Epithelial cell of prostate (primary cell): ENCODE measurements at regions not wholly inside any gene's neighbourhood (a gene's known extent, or its start where the extent isn't known, plus 50 kb on each side); places are given as distances from the start of the nearest gene placed in this dataset.
"Not testable (repeated sequence)": the region's sequence is repeated elsewhere in the genome, so short reads cannot be mapped to it uniquely, and the experiment has no call there.

Experiments used
- DNase-seq: peaks from one replicate; pipeline ENCODE4 v3.0.0-alpha.2; 2011; ENCODE audit warnings: low read depth, low spot score
- H3K27ac ChIP-seq: fragments of 450-650 bp; 2 replicates; pipeline ENCODE4 v1.5.1; 2017; ENCODE audit warnings: mild to moderate bottlenecking

DNA sequence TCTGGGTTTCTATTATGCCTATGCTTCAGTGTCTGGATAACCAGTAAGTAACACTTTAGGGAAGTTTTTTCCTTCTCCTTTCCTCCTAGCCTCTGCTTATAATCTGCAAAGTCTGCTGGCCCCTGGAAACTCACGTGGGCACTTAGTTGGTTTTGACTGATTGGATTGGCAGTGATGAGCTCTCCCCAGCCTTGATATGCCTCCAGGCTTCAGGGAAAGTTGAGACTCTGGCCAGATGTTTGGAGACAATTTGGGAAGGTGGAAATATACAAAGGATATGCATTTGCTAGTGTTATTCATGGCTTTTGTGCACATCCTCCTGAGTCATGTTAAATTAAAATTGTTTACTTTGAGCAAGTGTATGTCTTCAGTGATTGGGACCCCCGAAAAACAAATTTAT lies 160.2 kb upstream of the IL12B start:
- DNase-seq: no peak
- no peak overlapping the region for H3K27ac ChIP-seq

GRCh38 chr5:159493696-159494095 lies 163.4 kb upstream of the IL12B start:
- H3K27ac ChIP-seq: no peak overlapping the region
- no peak for DNase-seq

DNA sequence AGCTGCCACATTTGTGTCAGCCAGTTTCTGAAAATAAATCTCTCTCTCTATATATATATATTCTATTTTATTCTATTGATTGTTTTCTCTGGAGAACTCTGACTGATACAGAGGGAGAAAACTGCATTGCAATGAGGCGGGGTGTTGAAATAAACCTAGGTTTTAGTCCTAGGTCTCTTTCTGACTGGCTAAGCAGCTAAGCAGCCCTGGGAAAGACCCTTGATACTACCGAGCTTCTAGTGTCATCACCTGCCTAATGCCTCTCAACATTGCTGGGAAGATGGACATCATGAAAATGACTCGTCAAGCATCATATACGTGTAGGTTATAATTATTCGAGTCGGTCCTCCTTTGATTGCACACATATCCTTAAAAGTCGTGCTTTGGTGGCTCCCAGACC lies 166.5 kb upstream of the IL12B start:
- DNase-seq: no peak

DNA sequence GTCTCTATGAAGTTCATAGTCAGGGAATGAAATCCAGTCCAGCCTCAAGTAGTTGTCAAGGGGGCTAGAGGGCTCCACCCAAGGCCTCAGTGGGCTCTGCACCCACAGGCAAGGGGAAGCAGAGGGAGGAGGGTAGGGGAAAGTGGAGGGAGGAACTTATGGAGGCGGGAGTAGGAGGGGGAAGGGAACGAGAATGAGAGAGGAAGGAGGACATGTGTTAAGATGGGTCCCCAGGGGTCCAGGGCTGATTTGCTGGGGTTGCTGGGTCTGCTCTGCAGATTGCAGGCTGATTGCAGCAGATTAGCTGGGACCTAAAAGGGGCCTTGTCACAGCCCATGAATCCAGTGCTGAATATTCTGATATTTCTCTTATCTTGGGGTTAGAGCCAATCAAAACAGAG lies 166.9 kb upstream of the IL12B start:
- DNase-seq: no peak
- H3K27ac ChIP-seq: no peak overlapping the region

More for the DNA sequence above, 166.5 kb upstream of the IL12B start:
- no peak overlapping the region for H3K27ac ChIP-seq

- H3K27ac ChIP-seq: no peak overlapping the region
- no peak for DNase-seq
Observed at GRCh38 chr5:159498630-159499029, 168.3 kb upstream of the IL12B start.

GRCh38 chr5:159502116-159502515 lies 171.8 kb upstream of the IL12B start:
- not testable (repeated sequence) for H3K27ac ChIP-seq

DNA sequence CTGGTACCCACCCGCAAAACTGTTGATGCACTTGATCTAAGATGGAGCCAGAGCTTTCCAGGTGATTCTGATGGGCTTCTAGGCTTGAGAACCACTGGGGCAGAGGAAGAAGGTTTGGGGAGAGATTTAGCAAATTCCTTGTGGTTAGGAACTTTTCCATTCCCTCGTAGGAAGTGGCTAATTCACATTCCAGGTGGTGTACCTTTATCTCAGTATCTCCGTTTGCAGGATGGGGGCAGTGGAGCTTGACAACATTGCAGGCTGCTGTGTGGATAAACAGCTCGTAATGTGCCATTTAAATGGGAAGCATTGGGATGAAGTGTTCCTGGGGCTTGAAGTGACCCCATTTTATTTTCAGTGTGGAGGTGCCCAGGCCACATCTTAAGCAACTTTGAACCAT lies 172.9 kb upstream of the IL12B start:
- no peak for DNase-seq
- no peak overlapping the region for H3K27ac ChIP-seq

More at GRCh38 chr5:159502116-159502515, 171.8 kb upstream of the IL12B start:
- DNase-seq: not testable (repeated sequence)

GRCh38 chr5:159504106-159504856 lies 174.0 kb upstream of the IL12B start:
- H3K27ac ChIP-seq: no peak overlapping the region
- no peak for DNase-seq

DNA sequence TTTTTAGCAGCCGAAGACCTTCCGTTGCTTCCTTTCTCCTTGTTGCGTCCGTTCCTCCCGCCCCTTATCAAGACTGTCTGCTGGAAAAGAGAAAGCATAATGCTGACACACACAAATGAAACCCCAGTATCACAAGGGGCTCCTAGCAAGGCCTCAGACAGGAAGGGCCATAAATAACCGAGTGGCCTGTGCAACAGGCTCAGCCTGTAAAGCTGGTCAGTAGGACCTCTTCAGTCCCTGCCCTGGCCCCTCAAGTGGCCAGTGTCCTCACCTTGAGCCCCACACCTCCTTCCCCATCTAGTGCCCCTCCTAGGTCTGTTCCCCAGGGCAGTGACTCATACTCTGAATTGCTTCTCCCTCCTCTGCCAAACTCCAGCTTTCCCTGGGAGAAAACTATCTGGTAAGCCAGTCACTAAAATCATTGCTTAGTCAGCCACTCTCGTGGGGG lies 174.6 kb upstream of the IL12B start:
- DNase-seq: no peak
- no peak overlapping the region for H3K27ac ChIP-seq

GRCh38 chr5:159507055-159507454 lies 176.8 kb upstream of the IL12B start:
- no peak overlapping the region for H3K27ac ChIP-seq
- DNase-seq: no peak

GRCh38 chr5:159507661-159508060 lies 177.4 kb upstream of the IL12B start:
- no peak for DNase-seq
- no peak overlapping the region for H3K27ac ChIP-seq

- no peak overlapping the region for H3K27ac ChIP-seq
- no peak for DNase-seq
Observed at GRCh38 chr5:159508344-159508743, 178.1 kb upstream of the IL12B start.

GRCh38 chr5:159509002-159509660 lies 178.8 kb upstream of the IL12B start:
- no peak overlapping the region for H3K27ac ChIP-seq
- no peak for DNase-seq

DNA sequence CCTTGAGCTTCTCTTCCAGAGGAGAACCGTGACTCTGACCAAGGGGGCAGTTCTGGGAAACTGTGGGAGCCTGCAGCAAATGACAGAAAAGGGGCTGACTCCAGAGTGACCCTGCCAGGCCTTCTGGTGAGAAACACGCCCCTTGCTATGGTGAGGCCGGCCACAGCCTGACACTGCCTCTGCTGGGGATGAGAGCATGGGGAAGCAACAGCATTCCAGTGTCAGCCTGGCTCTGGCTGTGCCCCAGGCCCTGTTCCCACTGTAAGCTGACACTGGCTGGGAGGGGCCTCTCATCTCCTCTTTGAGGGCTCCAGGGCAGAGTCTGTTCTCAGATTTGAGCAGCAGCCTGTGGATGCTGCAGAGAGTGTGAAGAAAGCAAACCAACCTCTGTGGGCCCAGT lies 180.0 kb upstream of the IL12B start:
- no peak for DNase-seq
- H3K27ac ChIP-seq: no peak overlapping the region

DNA sequence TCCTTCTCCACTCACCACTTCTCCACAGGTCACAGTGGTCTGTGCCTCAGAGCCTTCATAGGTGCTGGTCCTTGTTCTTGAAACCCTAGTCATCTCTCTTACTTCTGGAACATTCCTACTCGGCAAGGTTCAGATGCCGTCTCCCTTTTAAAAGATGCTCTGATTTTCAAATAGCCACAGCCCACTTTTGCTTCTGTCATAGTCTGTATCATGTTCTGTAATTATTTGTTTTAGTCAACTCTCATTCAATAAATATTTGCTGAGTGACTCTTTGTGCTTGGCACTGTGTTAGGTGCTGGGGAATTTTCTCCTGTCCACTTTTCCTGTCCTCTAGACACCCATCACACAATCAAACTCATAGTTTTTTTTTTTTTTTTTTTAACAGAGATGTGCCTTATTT lies 181.3 kb upstream of the IL12B start:
- DNase-seq: no peak
- H3K27ac ChIP-seq: no peak overlapping the region

GRCh38 chr5:159512064-159512463 lies 181.8 kb upstream of the IL12B start:
- no peak overlapping the region for H3K27ac ChIP-seq
- DNase-seq: no peak

DNA sequence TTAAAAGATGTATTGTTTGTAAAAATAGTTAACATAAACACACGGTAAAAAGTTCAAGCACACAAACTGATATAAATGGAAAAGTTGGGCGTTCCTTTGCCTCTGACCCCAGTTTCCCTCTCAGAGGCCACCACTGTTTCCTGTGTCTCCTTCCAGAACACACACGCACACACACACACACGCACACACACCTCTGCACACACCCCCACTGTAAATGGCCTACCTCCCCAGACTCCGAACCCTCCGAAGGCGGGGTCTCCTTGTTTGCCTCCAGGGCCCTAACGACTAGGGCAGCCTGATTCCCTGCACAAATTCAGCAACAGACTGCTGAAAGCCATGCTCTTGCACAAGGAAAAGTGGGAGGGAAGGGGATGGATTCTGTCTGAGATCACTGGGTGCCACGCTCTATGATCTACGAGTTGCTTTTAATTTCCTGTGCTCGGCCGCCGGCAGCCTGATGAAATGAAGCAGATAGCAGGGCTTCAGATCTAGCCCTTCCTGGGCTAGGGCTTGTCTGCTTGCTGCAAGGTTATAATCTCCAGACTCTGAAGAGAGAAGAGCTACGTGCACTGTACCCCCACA lies 184.0 kb upstream of the IL12B start:
- H3K27ac ChIP-seq: no peak overlapping the region
- DNase-seq: no peak

GRCh38 chr5:159515197-159515596 lies 184.9 kb upstream of the IL12B start:
- H3K27ac ChIP-seq: no peak overlapping the region
- no peak for DNase-seq

- no peak overlapping the region for H3K27ac ChIP-seq
- no peak for DNase-seq
Observed at GRCh38 chr5:159515909-159516415, 185.7 kb upstream of the IL12B start.

DNA sequence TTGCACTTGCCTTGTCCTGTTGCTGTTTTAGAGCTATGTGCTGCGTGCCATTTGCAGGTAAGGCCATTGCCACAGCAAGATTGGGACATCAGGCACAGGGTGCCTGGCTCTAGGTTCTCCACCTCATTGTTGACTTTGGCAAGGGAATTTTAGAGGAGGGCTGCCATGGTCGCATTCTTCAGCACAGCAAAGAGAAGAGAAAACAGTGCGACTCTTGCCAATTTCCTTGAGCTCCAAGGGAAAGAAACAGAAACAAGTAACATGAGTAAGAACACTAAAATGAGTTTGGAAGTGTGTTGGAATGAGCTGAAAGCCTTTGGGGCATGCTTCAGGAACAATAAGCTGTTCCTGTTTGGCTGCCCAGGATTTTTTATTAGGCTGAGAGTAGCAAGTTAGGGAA lies 188.1 kb upstream of the IL12B start:
- H3K27ac ChIP-seq: no peak overlapping the region
- DNase-seq: peak; percentile 20

GRCh38 chr5:159519365-159519764 lies 189.1 kb upstream of the IL12B start:
- DNase-seq: no peak
- H3K27ac ChIP-seq: no peak overlapping the region
